T follicular helper cell (primary cell): ENCODE measurements at regions not wholly inside any gene's neighbourhood (a gene's known extent, or its start where the extent isn't known, plus 50 kb on each side); places are given as distances from the start of the nearest gene placed in this dataset.

Experiments used
- DNase-seq: peaks from one replicate; pipeline ENCODE4 v3.0.0-alpha.2; 2020; ENCODE audit warnings: low read depth

GRCh38 chr15:93428807-93429351 lies 339.9 kb upstream of the RGMA start:
- no peak for DNase-seq

- DNase-seq = no peak
Observed at GRCh38 chr15:93428150-93428549, 339.1 kb upstream of the RGMA start.

- DNase-seq = no peak
Observed at GRCh38 chr15:93424131-93424530, 335.1 kb upstream of the RGMA start.

- no peak for DNase-seq
Observed at GRCh38 chr15:93422476-93422875, 333.5 kb upstream of the RGMA start.

GRCh38 chr15:93420477-93420876 lies 331.5 kb upstream of the RGMA start:
- DNase-seq = no peak

- DNase-seq = no peak
Observed at GRCh38 chr15:93420050-93420452, 331.0 kb upstream of the RGMA start.

GRCh38 chr15:93418566-93418965 lies 329.6 kb upstream of the RGMA start:
- no peak for DNase-seq

GRCh38 chr15:93417631-93418030 lies 328.6 kb upstream of the RGMA start:
- DNase-seq = no peak

- DNase-seq = no peak
Observed at GRCh38 chr15:93417156-93417555, 328.1 kb upstream of the RGMA start.

- DNase-seq = no peak
Observed at GRCh38 chr15:93415576-93415975, 326.6 kb upstream of the RGMA start.

- DNase-seq = no peak
Observed at GRCh38 chr15:93414576-93415231, 325.7 kb upstream of the RGMA start.

- no peak for DNase-seq
Observed at GRCh38 chr15:93413745-93414144, 324.7 kb upstream of the RGMA start.

- DNase-seq = no peak
Observed at GRCh38 chr15:93399121-93399520, 310.1 kb upstream of the RGMA start.

GRCh38 chr15:93389211-93389610 lies 300.2 kb upstream of the RGMA start:
- DNase-seq = no peak

GRCh38 chr15:93384886-93385285 lies 295.9 kb upstream of the RGMA start:
- no peak for DNase-seq

GRCh38 chr15:93382200-93382820 lies 293.3 kb upstream of the RGMA start:
- no peak for DNase-seq

- no peak for DNase-seq
Observed at GRCh38 chr15:93378558-93378957, 289.5 kb upstream of the RGMA start.

- no peak for DNase-seq
Observed at GRCh38 chr15:93372865-93373223, 283.8 kb upstream of the RGMA start.

- DNase-seq = no peak
Observed at GRCh38 chr15:93372208-93372864, 283.3 kb upstream of the RGMA start.

GRCh38 chr15:93366387-93367100 lies 277.5 kb upstream of the RGMA start:
- DNase-seq = no peak

- DNase-seq = no peak
Observed at GRCh38 chr15:93362821-93363220, 273.8 kb upstream of the RGMA start.

GRCh38 chr15:93362203-93362602 lies 273.2 kb upstream of the RGMA start:
- no peak for DNase-seq

- no peak for DNase-seq
Observed at GRCh38 chr15:93361703-93362102, 272.7 kb upstream of the RGMA start.
